Activated CD8-positive, alpha-beta memory T cell treated with anti-CD3 and anti-CD28 coated beads, Interleukin-2, amount 50 U/mL, for 48 hours (primary cell): ENCODE measurements at regions not wholly inside any gene's neighbourhood (a gene's known extent, or its start where the extent isn't known, plus 50 kb on each side); places are given as distances from the start of the nearest gene placed in this dataset.
A peak's percentile ranks its signal among the peaks of the same experiment; 100 is the strongest.

Experiments used
- DNase-seq: peaks from one replicate; pipeline ENCODE4 v3.0.0-alpha.2; 2020

GRCh38 chr3:176523114-176523513 lies 674.2 kb downstream of the TBL1XR1 start:
- no peak for DNase-seq

- DNase-seq, result no peak
Observed at GRCh38 chr3:176522436-176522835, 674.8 kb downstream of the TBL1XR1 start.

- DNase-seq, result no peak
Observed at GRCh38 chr3:176521531-176522175, 675.6 kb downstream of the TBL1XR1 start.

- peak; percentile 52 for DNase-seq
Observed at GRCh38 chr3:176514297-176514696, 683.0 kb downstream of the TBL1XR1 start.

GRCh38 chr3:176513604-176514003 lies 683.7 kb downstream of the TBL1XR1 start:
- no peak for DNase-seq

- DNase-seq, result no peak
Observed at GRCh38 chr3:176512037-176512436, 685.2 kb downstream of the TBL1XR1 start.

GRCh38 chr3:176510097-176510496 lies 687.2 kb downstream of the TBL1XR1 start:
- DNase-seq, result no peak

GRCh38 chr3:176505878-176506621 lies 691.2 kb downstream of the TBL1XR1 start:
- no peak for DNase-seq

GRCh38 chr3:176491084-176491483 lies 706.2 kb downstream of the TBL1XR1 start:
- DNase-seq, result no peak

- DNase-seq, result no peak
Observed at GRCh38 chr3:176490357-176490756, 706.9 kb downstream of the TBL1XR1 start.

- DNase-seq, result no peak
Observed at GRCh38 chr3:176479248-176479647, 718.0 kb downstream of the TBL1XR1 start.

- DNase-seq, result no peak
Observed at GRCh38 chr3:176469694-176470205, 727.5 kb downstream of the TBL1XR1 start.

GRCh38 chr3:176463610-176464009 lies 733.7 kb downstream of the TBL1XR1 start:
- no peak for DNase-seq

- DNase-seq, result no peak
Observed at GRCh38 chr3:176447369-176447768, 749.9 kb downstream of the TBL1XR1 start.

- no peak for DNase-seq
Observed at GRCh38 chr3:176442326-176442725, 755.0 kb downstream of the TBL1XR1 start.

- no peak for DNase-seq
Observed at GRCh38 chr3:176439729-176440128, 757.6 kb downstream of the TBL1XR1 start.

- DNase-seq, result no peak
Observed at GRCh38 chr3:176431991-176432390, 765.3 kb downstream of the TBL1XR1 start.

- no peak for DNase-seq
Observed at GRCh38 chr3:176431038-176431418, 766.3 kb downstream of the TBL1XR1 start.

GRCh38 chr3:176430244-176431037 lies 766.8 kb downstream of the TBL1XR1 start:
- DNase-seq, result no peak

- DNase-seq, result no peak
Observed at GRCh38 chr3:176428552-176428951, 768.7 kb downstream of the TBL1XR1 start.

- DNase-seq, result no peak
Observed at GRCh38 chr3:176426371-176426770, 770.9 kb downstream of the TBL1XR1 start.

GRCh38 chr3:176416870-176417269 lies 780.4 kb downstream of the TBL1XR1 start:
- no peak for DNase-seq

- DNase-seq, result no peak
Observed at GRCh38 chr3:176415661-176416295, 781.5 kb downstream of the TBL1XR1 start.
